ENCODE measurements at regions not wholly inside any gene's neighbourhood (a gene's known extent, or its start where the extent isn't known, plus 50 kb on each side); places are given as distances from the start of the nearest gene placed in this dataset.

DNA sequence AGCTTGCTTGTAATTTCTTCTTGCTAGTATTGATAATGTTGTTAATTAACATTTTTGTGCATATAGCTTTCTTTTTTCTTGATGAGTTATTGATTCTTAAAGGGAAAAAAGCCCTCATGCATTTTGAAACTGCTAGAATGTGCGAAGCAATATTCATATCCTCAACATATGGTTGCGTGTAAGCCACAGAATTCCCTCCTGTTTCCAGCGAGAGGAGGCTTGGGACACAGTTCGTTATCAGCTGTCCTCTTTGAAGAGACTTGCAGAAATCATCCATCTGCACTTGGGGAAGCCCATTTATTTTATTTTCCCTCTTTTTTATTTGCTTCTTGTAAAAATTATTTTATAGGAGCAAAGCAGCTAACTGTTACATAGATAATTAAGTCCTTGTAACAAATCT is 398.0 kb downstream of the ADRA2A start:
- Histone ChIP-seq H3K9me3 (no peaks in the 10 kb centered on the region), H3K4me3 (no peak overlapping the region), H3K27me3 (ENCODE audit: insufficient read depth in 3 of 3, low read length in 2 of 3) (peaks cover 0 to 2% (median 0%) of the 10 kb centered on the region in 3 donors), H3K27ac (no peak overlapping the region), H3K4me1 (no peaks in the 10 kb centered on the region), H3K36me3 (ENCODE audit: insufficient read depth in 1 of 2, low read depth in 1 of 2) (no peaks in the 10 kb centered on the region)
- WGBS, 3 donors: 74 to 79% (median 78%) methylated on average over 4 of the region's 4 CpGs
- ATAC-seq (no peak), DNase-seq (no peak)
- no peak for TF ChIP-seq CTCF (IDR thresholded peaks at IDR 0.05)
- intact Hi-C loops (cut with DNase I): no loop called here

- H3K4me3 ChIP-seq: no peak overlapping the region
- DNase-seq: no peak
- intact Hi-C loops (cut with DNase I): no loop called here
- no peak for TF ChIP-seq CTCF (IDR thresholded peaks at IDR 0.05)
- H3K4me1 ChIP-seq: no peaks in the 10 kb centered on the region
- 41 to 51% (median 45%) methylated on average over 4 of the region's 4 CpGs for WGBS, 3 donors
- no peak for ATAC-seq
- H3K9me3 ChIP-seq: no peaks in the 10 kb centered on the region
- no peaks in the 10 kb centered on the region for H3K27me3 ChIP-seq (ENCODE audit: insufficient read depth in 3 of 3, low read length in 2 of 3)
- no peak overlapping the region for H3K27ac ChIP-seq
- no peaks in the 10 kb centered on the region for H3K36me3 ChIP-seq (ENCODE audit: insufficient read depth in 1 of 2, low read depth in 1 of 2)
Measured at GRCh38 chr10:111475720-111476119, 398.9 kb downstream of the ADRA2A start.

GRCh38 chr10:111478651-111479050 is 401.8 kb downstream of the ADRA2A start:
- Histone ChIP-seq H3K9me3 (no peaks in the 10 kb centered on the region), H3K4me1 (no peaks in the 10 kb centered on the region), H3K27me3 (ENCODE audit: insufficient read depth in 3 of 3, low read length in 2 of 3) (no peaks in the 10 kb centered on the region), H3K4me3 (no peak overlapping the region), H3K27ac (no peak overlapping the region), H3K36me3 (ENCODE audit: insufficient read depth in 1 of 2, low read depth in 1 of 2) (no peaks in the 10 kb centered on the region)
- DNase-seq: no peak
- WGBS, 3 donors: 62 to 75% (median 66%) methylated on average over 3 of the region's 3 CpGs
- TF ChIP-seq CTCF (IDR thresholded peaks at IDR 0.05): no peak
- intact Hi-C loops (cut with DNase I): no loop called here
- ATAC-seq: no peak

DNA sequence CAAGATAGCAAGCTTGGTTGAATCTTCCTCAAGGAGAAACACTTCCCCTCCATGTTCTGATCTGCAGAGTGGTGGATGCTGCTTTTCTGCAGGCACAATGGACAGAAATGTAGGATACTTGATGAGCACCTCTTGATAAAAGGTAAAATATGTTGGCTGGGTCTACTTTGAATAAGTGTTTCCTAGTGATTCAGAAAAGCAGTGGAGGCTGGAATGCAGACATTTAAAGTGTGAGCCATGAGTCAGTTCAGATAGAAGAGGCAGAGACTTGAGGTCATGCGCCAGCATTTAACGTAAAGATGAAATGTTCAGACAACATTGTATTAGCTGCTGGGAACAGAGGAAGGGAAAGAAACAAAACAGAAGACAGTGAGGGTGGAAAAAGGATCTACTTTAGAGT is 403.1 kb downstream of the ADRA2A start:
- H3K27me3 ChIP-seq (ENCODE audit: insufficient read depth in 3 of 3, low read length in 2 of 3): no peaks in the 10 kb centered on the region
- H3K4me1 ChIP-seq: no peaks in the 10 kb centered on the region
- H3K4me3 ChIP-seq: no peak overlapping the region
- no peaks in the 10 kb centered on the region for H3K36me3 ChIP-seq (ENCODE audit: insufficient read depth in 1 of 2, low read depth in 1 of 2)
- H3K9me3 ChIP-seq: no peaks in the 10 kb centered on the region
- ATAC-seq: no peak
- H3K27ac ChIP-seq: no peak overlapping the region
- intact Hi-C loops (cut with DNase I): no loop called here
- no peak for TF ChIP-seq CTCF (IDR thresholded peaks at IDR 0.05)
- no peak for DNase-seq
- WGBS, 3 donors: 94 to 96% (median 95%) methylated on average over 2 of the region's 2 CpGs

DNA sequence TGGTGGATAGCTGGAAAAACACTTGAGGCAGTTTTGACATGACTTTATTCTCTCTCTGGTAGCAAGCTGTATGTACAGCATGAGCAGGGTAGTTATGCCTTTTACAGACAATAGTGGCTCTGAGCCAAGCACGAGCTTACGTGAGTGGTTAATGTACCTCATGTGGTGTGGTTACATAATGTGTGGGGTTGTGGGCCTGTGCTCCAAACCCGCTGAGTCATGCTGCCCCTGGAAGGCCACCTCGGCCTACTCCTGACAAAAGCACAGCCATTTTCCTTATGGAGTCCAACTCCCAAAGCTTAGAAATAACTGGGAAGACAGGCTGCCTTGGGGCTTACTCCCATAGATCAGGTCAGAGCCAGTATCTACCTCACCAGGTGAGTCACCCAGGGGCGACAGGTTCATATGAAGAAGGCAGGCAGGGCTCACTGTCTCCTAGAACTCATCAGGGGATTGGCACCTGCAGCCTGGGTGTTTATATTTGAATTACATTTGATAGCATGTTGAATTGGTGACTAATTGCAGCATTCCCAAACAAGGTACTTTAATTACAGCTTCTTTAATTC is 404.5 kb downstream of the ADRA2A start:
- Histone ChIP-seq H3K27ac (no peak overlapping the region), H3K9me3 (no peaks in the 10 kb centered on the region), H3K4me1 (no peaks in the 10 kb centered on the region), H3K4me3 (no peak overlapping the region), H3K36me3 (ENCODE audit: insufficient read depth in 1 of 2, low read depth in 1 of 2) (no peaks in the 10 kb centered on the region), H3K27me3 (ENCODE audit: insufficient read depth in 3 of 3, low read length in 2 of 3) (no peaks in the 10 kb centered on the region)
- TF ChIP-seq CTCF (IDR thresholded peaks at IDR 0.05): no peak
- DNase-seq (no peak), ATAC-seq (no peak)
- intact Hi-C loops (cut with DNase I): no loop called here
- WGBS, 3 donors: 65 to 68% (median 66%) methylated on average over 5 of the region's 5 CpGs
